ENCODE measurements at regions not wholly inside any gene's neighbourhood (a gene's known extent, or its start where the extent isn't known, plus 50 kb on each side); places are given as distances from the start of the nearest gene placed in this dataset.

DNA sequence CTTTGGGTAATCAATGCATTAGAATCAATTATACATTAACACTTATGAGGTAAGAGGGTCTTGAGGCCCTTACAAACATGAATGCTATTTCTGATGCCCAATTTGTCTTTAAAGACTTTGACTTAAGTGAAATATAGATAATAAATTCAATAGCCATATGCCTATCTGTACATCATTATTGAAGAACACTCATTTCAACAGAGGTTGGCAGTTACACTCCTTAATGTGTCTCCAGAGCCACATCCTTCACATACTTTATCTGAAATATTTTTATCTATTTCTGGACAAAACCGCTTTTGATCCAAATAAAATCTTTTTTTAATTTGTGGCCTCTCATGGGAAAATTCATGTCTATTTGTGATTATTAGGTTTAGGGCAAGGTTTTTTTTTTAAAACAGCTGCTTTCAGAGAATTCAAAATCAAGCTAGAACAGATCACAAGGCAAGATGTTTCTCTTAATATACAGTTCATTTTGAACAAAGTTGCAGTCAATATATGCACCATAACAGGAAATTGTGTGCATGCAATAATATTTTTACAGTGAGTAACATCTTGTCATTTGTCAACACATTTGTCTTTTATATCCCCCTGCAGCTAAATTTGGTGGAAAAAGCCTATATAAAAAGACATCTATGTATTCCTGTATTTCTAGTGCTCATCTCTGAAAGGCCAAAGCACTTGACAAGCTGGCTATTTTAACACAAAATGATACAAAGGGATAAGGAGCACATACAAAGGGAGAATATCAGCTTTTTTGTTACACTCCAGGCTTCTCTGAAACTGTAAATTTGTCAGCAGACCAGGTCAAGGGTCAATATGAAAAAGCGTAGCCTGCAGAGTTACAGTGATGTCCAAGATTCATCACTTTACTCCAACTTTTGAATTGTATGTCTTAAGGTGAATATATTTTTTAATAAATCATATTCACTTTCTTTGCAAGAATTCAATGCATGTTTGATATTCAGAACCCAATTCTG lies 146.2 kb upstream of the DPH6 start:
- TF ChIP-seq MED13 (CRISPR knock-in tag; IDR thresholded peaks at IDR 0.05) (no peak), ARNTL (CRISPR knock-in tag; IDR thresholded peaks at IDR 0.05) (no peak), CTCF (CRISPR knock-in tag; IDR thresholded peaks at IDR 0.05) (no peak), KDM1A (CRISPR knock-in tag; IDR thresholded peaks at IDR 0.05) (no peak), SP2 (CRISPR knock-in tag; IDR thresholded peaks at IDR 0.05) (no peak), EP300 (IDR thresholded peaks at IDR 0.05; ENCODE audit: low read depth in 2 of 2, low read length in 2 of 2) (no peak), EP300 (CRISPR knock-in tag; IDR thresholded peaks at IDR 0.05; ENCODE audit: borderline replicate concordance) (no peak), PHB2 (IDR thresholded peaks at IDR 0.05; ENCODE audit: partially characterized antibody) (no peak), GABPA (IDR thresholded peaks at IDR 0.05; ENCODE audit: low read depth, low read length) (no peak), GABPA (CRISPR knock-in tag; IDR thresholded peaks at IDR 0.05; ENCODE audit: low read depth) (no peak)

Measured in HepG2 (cell line).